HTR-8/SVneo (cell line): ENCODE measurements at regions not wholly inside any gene's neighbourhood (a gene's known extent, or its start where the extent isn't known, plus 50 kb on each side); places are given as distances from the start of the nearest gene placed in this dataset.
"Not testable (repeated sequence)": the region's sequence is repeated elsewhere in the genome, so short reads cannot be mapped to it uniquely, and the experiment has no call there.

Source experiments
- DNase-seq: peaks from one replicate; pipeline ENCODE4 v3.0.0; 2011; ENCODE audit warnings: low spot score, mixed read lengths; ENCODE audit not compliant: insufficient read length
- FAIRE-seq: peaks from 2 replicates; lab custom pipeline; 2011; peaks lifted over from hg19 to GRCh38; lab: Jason Lieb, UNC

- DNase-seq, result no peak
- no peak for FAIRE-seq
Measured at GRCh38 chr16:7775072-7775488, 442.4 kb downstream of the RBFOX1 start.

- DNase-seq (no peak), FAIRE-seq (no peak)
Measured at GRCh38 chr16:7772722-7773121, 440.1 kb downstream of the RBFOX1 start.

GRCh38 chr16:7769091-7769490, 436.4 kb downstream of the RBFOX1 start:
- DNase-seq, FAIRE-seq: not testable (repeated sequence)

- FAIRE-seq (no peak), DNase-seq (no peak)
Measured at GRCh38 chr16:7765079-7765550, 432.5 kb downstream of the RBFOX1 start.

GRCh38 chr16:7763111-7763510, 430.5 kb downstream of the RBFOX1 start:
- FAIRE-seq (no peak), DNase-seq (no peak)
